GM12878 (cell line): ENCODE measurements at regions not wholly inside any gene's neighbourhood (a gene's known extent, or its start where the extent isn't known, plus 50 kb on each side); places are given as distances from the start of the nearest gene placed in this dataset.

Experiments used
- ATF3 ChIP-seq: IDR thresholded peaks from 2 replicates; pipeline ENCODE4 v1.6.1; 2011; ENCODE audit warnings: low read depth, mild to moderate bottlenecking, low read length, moderate library complexity, borderline replicate concordance; ENCODE audit errors: extremely low read depth
- BCL11A ChIP-seq: IDR thresholded peaks from 2 replicates; pipeline ENCODE4 v1.6.1; 2011; ENCODE audit warnings: low read depth, low read length
- CBFB ChIP-seq: IDR thresholded peaks from 2 replicates; pipeline ENCODE4 v1.6.1; 2016; ENCODE audit warnings: antibody characterized with exemption, low read depth
- E2F8 ChIP-seq: fragments of 450-650 bp; IDR thresholded peaks from 2 replicates; pipeline ENCODE4 v1.6.1; 2018; ENCODE audit warnings: mild to moderate bottlenecking, low read depth, moderate library complexity; ENCODE audit not compliant: partially characterized antibody
- HSF1 ChIP-seq: fragments of 150-350 bp; IDR thresholded peaks from 2 replicates; pipeline ENCODE4 v1.6.1; 2014; ENCODE audit warnings: mild to moderate bottlenecking, low read depth, low read length
- MLLT1 ChIP-seq: fragments of 450-650 bp; IDR thresholded peaks from 2 replicates; pipeline ENCODE4 v1.6.1; 2016; ENCODE audit warnings: mild to moderate bottlenecking
- NFYA ChIP-seq: IDR thresholded peaks from 2 replicates; pipeline ENCODE4 v1.6.1; 2011; ENCODE audit warnings: low read depth, mild to moderate bottlenecking, low read length, improper control_type of control experiment, borderline replicate concordance
- PML ChIP-seq: IDR thresholded peaks from 2 replicates; pipeline ENCODE4 v1.6.1; 2012; ENCODE audit warnings: low read length, inconsistent platforms
- RELA ChIP-seq: fragments of 450-650 bp; IDR thresholded peaks from 2 replicates; pipeline ENCODE4 v1.8.0; 2014; ENCODE audit warnings: borderline replicate concordance; ENCODE audit not compliant: partially characterized antibody
- RELB ChIP-seq: fragments of 450-650 bp; IDR thresholded peaks from 2 replicates; pipeline ENCODE4 v1.6.1; 2017; ENCODE audit warnings: low read depth, mild to moderate bottlenecking, moderate library complexity
- SKIL ChIP-seq: fragments of 450-650 bp; IDR thresholded peaks from 2 replicates; pipeline ENCODE4 v1.6.1; 2017; ENCODE audit warnings: mild to moderate bottlenecking, low read depth, inconsistent platforms; ENCODE audit not compliant: poor library complexity, severe bottlenecking
- ZBTB40 ChIP-seq: fragments of 450-650 bp; IDR thresholded peaks from 2 replicates; pipeline ENCODE4 v1.6.1; 2016; ENCODE audit warnings: mild to moderate bottlenecking, moderate library complexity, borderline replicate concordance

GRCh38 chr5:89313804-89314588 lies 431.0 kb upstream of the MEF2C start (continued):
- TF ChIP-seq ZBTB40, result no peak
- no peak for TF ChIP-seq HSF1
- no peak for TF ChIP-seq E2F8
- TF ChIP-seq SKIL, result peak; percentile 93
- 0 out of 2 replicates have a peak, but pooled peaks have one; percentile 10 for TF ChIP-seq ATF3
- TF ChIP-seq RELB, result peak; percentile 97
- peak; percentile 91 for TF ChIP-seq PML
- TF ChIP-seq RELA, result peak; percentile 97
- peak; percentile 86 for TF ChIP-seq MLLT1
- TF ChIP-seq BCL11A, result peak; percentile 100
- no peak for TF ChIP-seq NFYA
- TF ChIP-seq CBFB, result peak; percentile 86
